Right cardiac atrium (tissue), 5 donors: ENCODE measurements at regions not wholly inside any gene's neighbourhood (a gene's known extent, or its start where the extent isn't known, plus 50 kb on each side); places are given as distances from the start of the nearest gene placed in this dataset.

Source experiments
- ATAC-seq, 2 donors: fragments of 200-7000 bp; cut with Tn5 transposase; one replicate each; pipeline versions ENCODE4 v1.8.0 to v1.9.1; 2020; ENCODE audit warnings: moderate library complexity in 2 of 2, mild to moderate bottlenecking in 1 of 2
- DNase-seq, 3 donors: peaks; one replicate each; pipeline ENCODE4 v3.0.0-alpha.2; 2020
- H3K27ac ChIP-seq: one replicate; pipeline ENCODE4 v1.5.1; 2013; ENCODE audit warnings: mild to moderate bottlenecking, low read length, control low read depth, moderate library complexity
- H3K27me3 ChIP-seq: one replicate; pipeline ENCODE4 v1.6.1; 2013; ENCODE audit not compliant: control insufficient read depth, insufficient read depth
- H3K4me1 ChIP-seq: one replicate; pipeline ENCODE4 v1.6.1; 2013; ENCODE audit warnings: low read length; ENCODE audit not compliant: control insufficient read depth, insufficient read depth
- H3K4me3 ChIP-seq: one replicate; pipeline ENCODE4 v1.5.1; 2013; ENCODE audit warnings: low read length, control low read depth
- H3K9me3 ChIP-seq: one replicate; pipeline ENCODE4 v1.6.1; 2013; ENCODE audit warnings: low read length; ENCODE audit not compliant: control insufficient read depth
- WGBS: extraction: QIAGEN DNeasy Blood & Tissue Kit; methylation state at CpG from one replicate; pipeline ENCODE4 v1.1.7; 2013; 5-methylcytosine and 5-hydroxymethylcytosine counted together
- intact Hi-C, 4 donors: fragments of 100-400 bp; cut with DNase I; formaldehyde crosslinking; loops; one replicate each; pipeline versions ENCODE4 v1.11.0 to v1.14.0; 2022 to 2023
- donor health status: healthy with polysubstance abuse.
- donor health status: DM: no; HTN: yes; CAD: no.
- donor health status: DM: no; HTN: no; CAD: no.
- donor health status: DM: no; HTN: yes; CAD: no; lungs with severe emphysema.
- donor health status: DM: yes; HTN: yes; CAD: no.

DNA sequence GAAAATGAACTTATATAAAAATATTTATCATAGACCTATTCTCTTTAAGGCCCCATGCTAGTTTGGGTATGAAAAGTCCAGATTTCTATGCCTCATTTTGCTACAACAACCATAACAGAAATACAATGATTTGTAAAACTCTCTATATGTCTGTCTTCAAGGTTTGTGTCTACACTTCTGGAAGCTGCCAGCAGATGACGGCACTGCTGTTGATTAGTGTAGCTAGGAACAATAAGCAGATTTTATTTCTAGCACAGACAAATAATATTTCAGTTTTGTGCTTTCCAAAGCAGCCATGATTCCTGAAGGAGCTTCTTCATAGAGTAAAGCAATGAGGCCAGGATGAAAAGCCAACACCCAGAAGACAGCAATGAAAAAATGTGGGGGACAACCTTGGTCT lies 779.6 kb upstream of the ADGRL2 start:
- intact Hi-C loops: no loop called here

DNA sequence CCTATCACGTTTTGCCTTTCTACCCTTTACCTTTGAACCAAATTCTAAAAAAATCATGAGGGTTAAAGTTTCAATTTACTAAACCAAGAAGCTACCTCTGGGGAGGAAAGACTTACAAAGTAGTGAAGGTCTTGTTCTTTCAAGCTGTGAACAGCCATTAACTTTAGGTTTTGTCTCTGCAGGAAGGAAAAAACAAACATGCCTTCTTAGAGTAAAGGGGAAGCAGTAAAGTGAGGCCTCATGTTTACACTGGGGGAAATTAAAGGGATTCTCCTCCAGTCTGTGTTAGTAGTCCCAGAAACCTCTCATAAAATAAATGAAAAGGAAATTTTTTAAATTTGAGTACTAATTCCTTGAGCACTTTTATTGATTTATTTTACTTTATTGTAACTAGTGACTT lies 780.2 kb upstream of the ADGRL2 start:
- WGBS: 88% methylated on average over 1 of the region's 1 CpG
- intact Hi-C loops: no loop called here
- ATAC-seq (no peak), DNase-seq (no peak)
- Histone ChIP-seq H3K4me3 (no peak overlapping the region), H3K27ac (no peak overlapping the region), H3K4me1 (no peaks in the 10 kb centered on the region), H3K27me3 (no peaks in the 10 kb centered on the region), H3K9me3 (no peaks in the 10 kb centered on the region)

More for the DNA sequence above, 779.6 kb upstream of the ADGRL2 start:
- WGBS: 44% methylated on average over 1 of the region's 1 CpG
- Histone ChIP-seq H3K27me3 (no peaks in the 10 kb centered on the region), H3K27ac (no peak overlapping the region), H3K4me1 (no peaks in the 10 kb centered on the region), H3K4me3 (no peak overlapping the region), H3K9me3 (no peaks in the 10 kb centered on the region)
- ATAC-seq (no peak), DNase-seq (no peak)

DNA sequence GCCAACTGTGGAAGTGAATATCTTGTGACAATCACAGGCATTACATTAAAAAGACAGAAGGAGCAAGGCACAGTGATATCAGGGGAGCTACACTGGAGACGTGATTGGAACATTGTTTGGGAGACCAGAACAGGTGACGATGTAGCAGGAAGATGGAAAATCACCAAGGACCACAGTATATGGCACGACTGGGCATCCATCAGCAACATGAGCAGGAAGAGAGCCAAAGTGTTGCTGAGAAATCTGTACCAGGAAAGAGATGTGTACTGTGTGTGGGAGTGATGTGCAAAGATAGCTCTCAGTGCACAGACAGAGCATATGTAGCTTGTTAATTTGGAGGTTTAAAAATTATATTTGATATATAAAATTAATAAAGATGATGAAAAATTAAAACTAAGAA lies 790.6 kb upstream of the ADGRL2 start:
- 73% methylated on average over 3 of the region's 3 CpGs for WGBS
- no peaks in the 10 kb centered on the region for H3K9me3 ChIP-seq
- H3K27me3 ChIP-seq: no peaks in the 10 kb centered on the region
- intact Hi-C loops: no loop called here
- H3K4me1 ChIP-seq: no peaks in the 10 kb centered on the region
- DNase-seq (no peak), ATAC-seq (no peak)
- no peak overlapping the region for H3K4me3 ChIP-seq
- no peak overlapping the region for H3K27ac ChIP-seq

DNA sequence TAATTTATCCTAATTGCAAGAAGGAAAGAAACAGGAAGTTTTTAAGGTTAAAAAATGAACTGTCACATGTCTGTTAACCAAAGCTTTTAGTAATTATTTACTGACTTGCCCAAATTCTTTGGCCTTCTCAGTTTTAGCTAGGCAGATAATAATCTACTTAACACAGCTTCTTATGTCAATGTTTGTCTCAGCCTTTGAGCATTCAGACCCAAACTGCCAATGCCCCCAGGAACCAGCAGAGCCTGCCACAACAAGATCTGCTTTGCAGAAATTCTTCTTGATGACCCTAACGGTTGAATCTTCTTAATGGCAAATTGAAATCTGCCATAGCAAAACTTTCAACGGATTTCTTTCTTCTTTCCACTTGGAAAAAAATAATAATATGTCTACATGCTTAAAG lies 792.4 kb upstream of the ADGRL2 start:
- ATAC-seq (no peak), DNase-seq (no peak)
- no peaks in the 10 kb centered on the region for H3K27me3 ChIP-seq
- no peak overlapping the region for H3K4me3 ChIP-seq
- 65% methylated on average over 2 of the region's 2 CpGs for WGBS
- intact Hi-C loops: no loop called here
- H3K4me1 ChIP-seq: no peaks in the 10 kb centered on the region
- no peak overlapping the region for H3K27ac ChIP-seq
- no peaks in the 10 kb centered on the region for H3K9me3 ChIP-seq

DNA sequence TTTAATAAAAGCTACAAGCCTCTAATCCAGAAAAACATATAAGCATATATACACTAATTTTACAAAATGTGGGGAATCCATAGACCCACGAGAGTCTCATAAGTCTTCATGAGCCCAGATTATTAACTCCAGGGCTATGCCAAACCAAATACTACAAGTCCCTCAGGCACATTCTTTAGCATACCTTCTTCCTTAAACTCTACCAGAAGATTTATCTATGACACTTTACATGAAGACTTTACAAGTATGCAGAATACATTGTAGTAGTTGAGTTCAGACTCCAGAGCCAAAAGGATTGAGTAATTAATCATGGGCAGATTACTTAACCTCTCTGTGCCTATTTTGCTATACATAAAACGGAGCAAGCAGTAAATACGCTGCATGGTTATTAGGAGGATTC lies 793.7 kb upstream of the ADGRL2 start:
- no peak for DNase-seq
- no peak for ATAC-seq
- intact Hi-C loops: no loop called here
- Histone ChIP-seq H3K27me3 (no peaks in the 10 kb centered on the region), H3K4me3 (no peak overlapping the region), H3K27ac (no peak overlapping the region), H3K4me1 (no peaks in the 10 kb centered on the region), H3K9me3 (no peaks in the 10 kb centered on the region)
- 87% methylated on average over 3 of the region's 3 CpGs for WGBS

DNA sequence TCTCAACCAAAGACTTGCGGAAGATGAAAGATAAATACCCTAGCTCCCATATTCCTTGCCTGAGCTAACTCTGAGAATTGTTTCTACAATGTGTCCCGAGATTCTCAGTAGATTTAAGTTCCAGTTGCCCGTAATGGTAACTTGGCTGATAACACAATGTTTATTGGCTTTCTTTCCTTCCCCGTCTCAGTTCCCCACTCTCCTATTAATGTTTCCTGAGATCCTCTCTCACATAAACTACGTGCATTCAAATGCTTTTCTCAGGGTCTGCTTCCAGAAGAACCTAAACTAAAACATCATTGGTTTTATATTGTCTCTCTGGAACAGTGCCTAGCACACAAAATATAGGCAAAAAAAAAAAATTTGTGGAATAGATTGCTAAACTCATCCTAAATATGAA lies 794.2 kb upstream of the ADGRL2 start:
- intact Hi-C loops: no loop called here
- Histone ChIP-seq H3K9me3 (no peaks in the 10 kb centered on the region), H3K27me3 (no peaks in the 10 kb centered on the region), H3K4me1 (no peaks in the 10 kb centered on the region), H3K4me3 (no peak overlapping the region), H3K27ac (no peak overlapping the region)
- 90% methylated on average over 5 of the region's 5 CpGs for WGBS
- DNase-seq (no peak), ATAC-seq (no peak)

DNA sequence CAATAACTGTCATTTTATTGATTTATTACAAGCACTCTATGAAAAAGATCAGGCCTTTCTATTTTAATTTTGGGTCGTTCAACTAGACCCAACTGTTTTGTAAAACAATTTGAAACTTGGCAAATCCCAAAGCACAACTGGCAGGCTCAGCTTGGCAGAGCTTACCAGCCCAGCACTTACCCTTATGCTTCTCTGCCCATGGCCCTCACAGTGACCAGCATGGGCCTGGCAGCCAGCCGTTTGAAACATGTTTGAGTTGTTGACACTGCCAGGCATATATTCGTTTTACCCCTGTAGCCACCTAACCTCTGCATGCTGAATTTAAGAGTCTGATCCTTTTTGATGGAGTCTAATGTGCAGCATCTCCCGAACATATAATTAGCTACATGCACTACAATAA lies 796.7 kb upstream of the ADGRL2 start:
- peak; percentile 45 to 68 for ATAC-seq
- no peaks in the 10 kb centered on the region for H3K9me3 ChIP-seq
- no peak overlapping the region for H3K4me3 ChIP-seq
- DNase-seq: peak in 2 of 3 donors; percentile 35 to 45
- 59% methylated on average over 4 of the region's 4 CpGs for WGBS
- no peak overlapping the region for H3K27ac ChIP-seq
- H3K4me1 ChIP-seq: no peaks in the 10 kb centered on the region
- intact Hi-C loops: no loop called here
- H3K27me3 ChIP-seq: no peaks in the 10 kb centered on the region

DNA sequence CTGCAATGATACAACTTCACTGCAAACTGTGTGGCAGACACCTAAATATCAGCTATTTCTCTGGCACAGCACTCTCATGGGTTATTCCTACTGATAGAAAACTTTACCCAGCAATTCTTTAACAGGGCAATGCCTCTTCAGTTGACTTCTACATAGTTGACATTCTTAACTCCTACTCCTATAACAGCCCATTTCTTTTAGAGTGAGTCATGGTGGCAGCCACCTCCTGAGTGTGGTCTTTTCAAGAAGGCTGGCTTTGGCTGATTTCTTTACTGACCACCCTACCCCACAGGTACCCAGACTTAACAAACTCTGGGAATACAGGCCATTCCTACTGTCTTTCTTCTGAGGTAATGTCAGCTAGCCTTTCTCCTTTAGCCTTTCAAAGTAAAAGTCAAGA lies 805.8 kb upstream of the ADGRL2 start:
- Histone ChIP-seq H3K27me3 (no peaks in the 10 kb centered on the region), H3K27ac (no peak overlapping the region), H3K4me1 (no peaks in the 10 kb centered on the region), H3K9me3 (no peaks in the 10 kb centered on the region), H3K4me3 (no peak overlapping the region)
- intact Hi-C loops: no loop called here
- DNase-seq (no peak), ATAC-seq (no peak)

DNA sequence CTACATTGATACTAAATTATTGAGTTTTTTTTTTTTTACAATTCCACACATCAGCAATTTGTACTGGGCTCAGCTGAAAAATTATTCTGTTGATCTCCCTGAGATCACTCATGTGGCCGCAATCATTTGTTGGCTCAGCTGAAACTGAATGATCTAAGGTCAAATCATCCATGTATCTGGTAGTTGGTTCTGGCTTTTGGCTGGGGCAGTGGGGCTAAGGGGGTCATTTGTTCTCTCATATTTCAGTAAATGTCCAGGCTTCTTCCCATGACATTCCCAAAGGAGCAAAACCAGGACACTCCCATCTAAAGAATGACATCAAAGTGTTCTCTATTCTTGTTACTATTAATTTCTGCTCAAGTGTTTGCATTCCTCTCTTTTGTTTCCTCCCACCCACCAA lies 806.7 kb upstream of the ADGRL2 start:
- ATAC-seq (no peak), DNase-seq (no peak)
- Histone ChIP-seq H3K27ac (no peak overlapping the region), H3K4me1 (no peaks in the 10 kb centered on the region), H3K27me3 (no peaks in the 10 kb centered on the region), H3K9me3 (no peaks in the 10 kb centered on the region), H3K4me3 (no peak overlapping the region)
- intact Hi-C loops: no loop called here
- 100% methylated on average over 1 of the region's 1 CpG for WGBS

DNA sequence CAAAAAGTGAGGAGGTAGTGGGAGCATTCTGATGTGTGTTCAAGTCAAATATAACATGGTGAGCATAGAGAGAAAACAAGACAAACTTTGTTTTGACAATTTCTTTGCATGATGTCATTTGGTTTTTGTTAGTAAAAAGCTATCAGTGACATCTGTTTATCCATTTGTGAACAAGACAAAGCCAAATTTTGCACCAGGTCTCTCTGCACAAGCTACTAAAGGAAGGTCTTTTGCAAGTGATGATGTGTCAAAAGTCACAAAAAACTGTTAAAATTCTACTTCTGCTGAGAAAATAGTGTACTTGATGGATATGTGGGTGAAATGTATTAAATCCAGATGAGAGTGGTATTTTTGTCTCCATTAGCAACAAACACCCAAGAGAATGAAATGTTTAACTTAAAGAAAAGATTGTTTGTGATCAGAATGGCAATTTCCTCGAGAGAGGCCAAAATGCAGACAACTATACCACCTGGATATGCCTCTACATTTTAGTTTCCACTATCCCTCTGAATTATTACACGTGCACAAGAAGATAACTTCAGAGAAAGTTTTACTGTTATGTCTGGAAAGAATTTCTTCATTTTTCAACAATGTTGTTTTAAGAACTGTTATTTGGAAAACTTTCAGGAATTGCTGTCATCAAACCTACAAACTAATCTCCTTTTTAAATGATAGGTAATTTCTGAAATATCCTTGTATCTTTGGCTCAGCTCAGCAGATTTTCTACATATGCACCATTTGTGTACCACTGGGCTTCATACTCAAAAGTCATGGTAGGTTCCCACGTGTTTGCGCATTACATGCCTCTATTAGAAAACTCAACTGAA lies 807.4 kb upstream of the ADGRL2 start:
- H3K27ac ChIP-seq: no peak overlapping the region
- no peaks in the 10 kb centered on the region for H3K9me3 ChIP-seq
- H3K4me3 ChIP-seq: no peak overlapping the region
- intact Hi-C loops: no loop called here
- ATAC-seq (no peak), DNase-seq (no peak)
- H3K4me1 ChIP-seq: no peaks in the 10 kb centered on the region
- H3K27me3 ChIP-seq: no peaks in the 10 kb centered on the region
- 72% methylated on average over 4 of the region's 4 CpGs for WGBS

DNA sequence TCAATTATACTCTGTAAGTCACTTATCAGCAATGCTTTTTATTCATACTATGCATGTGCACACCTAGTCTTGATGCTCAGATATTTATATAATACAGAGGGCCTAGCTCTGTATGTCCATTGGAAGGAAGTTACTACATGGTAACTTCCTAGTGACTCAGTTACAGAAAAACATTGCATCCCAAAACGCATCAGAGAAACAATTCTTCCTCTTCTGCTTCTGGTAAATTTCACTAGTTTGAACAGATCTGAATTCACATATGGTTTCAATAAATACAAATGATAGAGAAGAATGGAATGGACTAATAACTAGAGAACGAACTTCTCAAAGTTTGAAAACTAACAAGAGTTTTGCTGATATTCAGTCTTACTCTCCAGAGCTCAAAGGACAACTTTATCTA lies 811.3 kb upstream of the ADGRL2 start:
- no peaks in the 10 kb centered on the region for H3K9me3 ChIP-seq
- no peak for DNase-seq
- H3K27me3 ChIP-seq: no peaks in the 10 kb centered on the region
- intact Hi-C loops: no loop called here
- no peak for ATAC-seq
- no peaks in the 10 kb centered on the region for H3K4me1 ChIP-seq
- 69% methylated on average over 2 of the region's 2 CpGs for WGBS
- H3K27ac ChIP-seq: no peak overlapping the region
- no peak overlapping the region for H3K4me3 ChIP-seq

DNA sequence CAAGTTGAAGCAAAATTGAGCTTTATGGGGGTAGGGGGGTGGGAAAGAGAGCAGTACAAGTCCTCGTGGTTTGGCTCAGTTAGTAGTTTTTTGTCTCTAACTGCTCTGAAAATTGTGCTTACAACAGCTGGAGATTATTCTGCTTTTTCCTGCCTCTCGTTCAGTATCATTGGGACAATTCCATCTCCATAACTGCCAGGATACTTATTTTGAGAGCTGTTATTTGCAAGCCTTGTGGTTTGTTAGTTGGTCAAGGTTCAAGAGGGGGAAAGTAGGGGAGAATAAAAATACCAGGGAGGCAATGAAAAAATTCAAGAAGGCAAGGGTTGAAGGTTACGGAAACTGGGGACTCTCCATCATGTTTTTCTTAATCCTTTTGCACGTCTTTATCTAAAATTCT lies 811.8 kb upstream of the ADGRL2 start:
- Histone ChIP-seq H3K27me3 (no peaks in the 10 kb centered on the region), H3K4me3 (no peak overlapping the region), H3K4me1 (no peaks in the 10 kb centered on the region), H3K27ac (no peak overlapping the region), H3K9me3 (no peaks in the 10 kb centered on the region)
- ATAC-seq: no peak
- 58% methylated on average over 4 of the region's 4 CpGs for WGBS
- intact Hi-C loops: no loop called here
- DNase-seq: no peak
